ENCODE measurements at regions not wholly inside any gene's neighbourhood (a gene's known extent, or its start where the extent isn't known, plus 50 kb on each side); places are given as distances from the start of the nearest gene placed in this dataset.

- no peak for TF ChIP-seq POLR2A (IDR thresholded peaks at IDR 0.05)
- no peak for TF ChIP-seq POLR2AphosphoS5 (IDR thresholded peaks at IDR 0.05)
- TF ChIP-seq CTCF (IDR thresholded peaks at IDR 0.05), result no peak
- TF ChIP-seq EP300 (IDR thresholded peaks at IDR 0.05), result no peak
- no peak for ATAC-seq (ENCODE audit: low FRiP score in 2 of 2)
- 85 to 93% methylated on average over 2 of the region's 2 CpGs for WGBS, 2 donors
- Histone ChIP-seq H3K27me3 (no peaks in the 10 kb centered on the region), H3K9me3 (peaks cover 0 to 3% (median 0%) of the 10 kb centered on the region in 4 donors), H3K4me1 (no peaks in the 10 kb centered on the region), H3K27ac (no peak overlapping the region), H3K4me3 (no peak overlapping the region), H3K36me3 (no peaks in the 10 kb centered on the region)
- no peak for DNase-seq
These were observed 292.9 kb upstream of the PDZRN3 start for GRCh38 chr3:73917643-73918042.

- DNase-seq, result no peak
- TF ChIP-seq POLR2AphosphoS5 (IDR thresholded peaks at IDR 0.05) (no peak), EP300 (IDR thresholded peaks at IDR 0.05) (no peak), CTCF (IDR thresholded peaks at IDR 0.05) (no peak), POLR2A (IDR thresholded peaks at IDR 0.05) (no peak)
- no peaks in the 10 kb centered on the region for H3K36me3 ChIP-seq
- H3K4me1 ChIP-seq, result no peaks in the 10 kb centered on the region
- no peak for ATAC-seq (ENCODE audit: low FRiP score in 2 of 2)
- H3K4me3 ChIP-seq, result no peak overlapping the region
- no peaks in the 10 kb centered on the region for H3K27me3 ChIP-seq
- 90% methylated on average over 2 of the region's 2 CpGs for whole genome bisulfite sequencing, 2 donors
- no peak overlapping the region for H3K27ac ChIP-seq
- H3K9me3 ChIP-seq, result peaks cover 0 to 3% (median 0%) of the 10 kb centered on the region in 4 donors
These were observed 291.1 kb upstream of the PDZRN3 start for GRCh38 chr3:73915886-73916285.

- TF ChIP-seq CTCF (IDR thresholded peaks at IDR 0.05), result no peak
- no peak for TF ChIP-seq POLR2AphosphoS5 (IDR thresholded peaks at IDR 0.05)
- no peak for TF ChIP-seq POLR2A (IDR thresholded peaks at IDR 0.05)
- no peak for TF ChIP-seq EP300 (IDR thresholded peaks at IDR 0.05)
- H3K9me3 ChIP-seq, result no peaks in the 10 kb centered on the region
- ATAC-seq (ENCODE audit: low FRiP score in 2 of 2) (no peak), DNase-seq (no peak)
- no peaks in the 10 kb centered on the region for H3K27me3 ChIP-seq
- H3K4me1 ChIP-seq, result no peaks in the 10 kb centered on the region
- 81 to 86% methylated on average over 3 of the region's 3 CpGs for WGBS, 2 donors
- H3K27ac ChIP-seq, result no peak overlapping the region
- no peaks in the 10 kb centered on the region for H3K36me3 ChIP-seq
- no peak overlapping the region for H3K4me3 ChIP-seq
These were observed 283.5 kb upstream of the PDZRN3 start for GRCh38 chr3:73908218-73908617.

- TF ChIP-seq POLR2A (IDR thresholded peaks at IDR 0.05) (no peak), EP300 (IDR thresholded peaks at IDR 0.05) (no peak), CTCF (IDR thresholded peaks at IDR 0.05) (no peak), POLR2AphosphoS5 (IDR thresholded peaks at IDR 0.05) (no peak)
- H3K27me3 ChIP-seq, result no peaks in the 10 kb centered on the region
- H3K4me3 ChIP-seq, result no peak overlapping the region
- no peaks in the 10 kb centered on the region for H3K9me3 ChIP-seq
- no peak for DNase-seq
- no peak overlapping the region for H3K27ac ChIP-seq
- H3K4me1 ChIP-seq, result no peaks in the 10 kb centered on the region
- H3K36me3 ChIP-seq, result no peaks in the 10 kb centered on the region
- ATAC-seq (ENCODE audit: low FRiP score in 2 of 2), result no peak
- WGBS, 2 donors, result 64 to 72% methylated on average over 2 of the region's 2 CpGs
These were observed 276.9 kb upstream of the PDZRN3 start for GRCh38 chr3:73901686-73902085.

GRCh38 chr3:73894474-73895213 lies 269.9 kb upstream of the PDZRN3 start:
- DNase-seq, result no peak
- H3K4me3 ChIP-seq, result no peak overlapping the region
- no peaks in the 10 kb centered on the region for H3K36me3 ChIP-seq
- H3K27ac ChIP-seq, result no peak overlapping the region
- H3K9me3 ChIP-seq, result no peaks in the 10 kb centered on the region
- H3K27me3 ChIP-seq, result no peaks in the 10 kb centered on the region
- TF ChIP-seq CTCF (IDR thresholded peaks at IDR 0.05), result no peak
- H3K4me1 ChIP-seq, result no peaks in the 10 kb centered on the region
- ATAC-seq (ENCODE audit: low FRiP score in 2 of 2), result no peak
- WGBS, 2 donors, result 78 to 81% methylated on average over 3 of the region's 3 CpGs

Measured in upper lobe of left lung (tissue), 6 donors.